ENCODE measurements at regions not wholly inside any gene's neighbourhood (a gene's known extent, or its start where the extent isn't known, plus 50 kb on each side); places are given as distances from the start of the nearest gene placed in this dataset.

- TF ChIP-seq EZH2 (IDR thresholded peaks at IDR 0.05; ENCODE audit: insufficient read depth, poor library complexity, severe bottlenecking) (no peak), EZH2phosphoT487 (IDR thresholded peaks at IDR 0.05; ENCODE audit: insufficient read depth, low read depth) (no peak)
These were observed 372.3 kb upstream of the CCNH start for GRCh38 chr5:87784879-87785495.

Data from GM23248 (cell line).